ENCODE measurements at regions not wholly inside any gene's neighbourhood (a gene's known extent, or its start where the extent isn't known, plus 50 kb on each side); places are given as distances from the start of the nearest gene placed in this dataset.

DNA sequence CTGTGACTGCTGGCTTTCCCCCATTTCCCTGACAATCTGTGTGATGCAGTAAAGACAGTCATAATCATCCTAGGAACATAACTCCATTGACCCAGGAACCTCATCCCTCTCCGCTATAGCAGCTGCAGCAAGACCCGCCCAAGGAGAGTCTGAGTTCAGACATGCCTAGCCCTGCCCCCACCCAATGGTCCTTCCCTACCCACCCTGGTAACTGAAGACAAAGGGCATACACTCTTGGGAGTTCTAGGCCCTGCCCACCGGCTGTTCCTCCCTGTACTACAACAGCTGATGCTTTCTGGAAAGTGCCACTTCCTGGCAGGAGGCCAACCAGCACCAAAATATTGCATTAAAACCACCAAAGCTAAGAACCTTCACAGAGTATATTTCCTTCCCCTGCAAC lies 1035.6 kb downstream of the C4orf33 start:
- TF ChIP-seq, protein P1, sequence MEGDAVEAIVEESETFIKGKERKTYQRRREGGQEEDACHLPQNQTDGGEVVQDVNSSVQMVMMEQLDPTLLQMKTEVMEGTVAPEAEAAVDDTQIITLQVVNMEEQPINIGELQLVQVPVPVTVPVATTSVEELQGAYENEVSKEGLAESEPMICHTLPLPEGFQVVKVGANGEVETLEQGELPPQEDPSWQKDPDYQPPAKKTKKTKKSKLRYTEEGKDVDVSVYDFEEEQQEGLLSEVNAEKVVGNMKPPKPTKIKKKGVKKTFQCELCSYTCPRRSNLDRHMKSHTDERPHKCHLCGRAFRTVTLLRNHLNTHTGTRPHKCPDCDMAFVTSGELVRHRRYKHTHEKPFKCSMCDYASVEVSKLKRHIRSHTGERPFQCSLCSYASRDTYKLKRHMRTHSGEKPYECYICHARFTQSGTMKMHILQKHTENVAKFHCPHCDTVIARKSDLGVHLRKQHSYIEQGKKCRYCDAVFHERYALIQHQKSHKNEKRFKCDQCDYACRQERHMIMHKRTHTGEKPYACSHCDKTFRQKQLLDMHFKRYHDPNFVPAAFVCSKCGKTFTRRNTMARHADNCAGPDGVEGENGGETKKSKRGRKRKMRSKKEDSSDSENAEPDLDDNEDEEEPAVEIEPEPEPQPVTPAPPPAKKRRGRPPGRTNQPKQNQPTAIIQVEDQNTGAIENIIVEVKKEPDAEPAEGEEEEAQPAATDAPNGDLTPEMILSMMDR (IDR thresholded peaks at IDR 0.05) = no peak
- no peak for TF ChIP-seq POLR2A (IDR thresholded peaks at IDR 0.05)

All from testis (tissue), 2 donors.